GM18867 (cell line): ENCODE measurements at regions not wholly inside any gene's neighbourhood (a gene's known extent, or its start where the extent isn't known, plus 50 kb on each side); places are given as distances from the start of the nearest gene placed in this dataset.

Source experiments
- ATAC-seq: cut with Tn5 transposase; IDR thresholded peaks from one replicate; pipeline ENCODE4 v1.9.1; 2021; ENCODE audit warnings: mild to moderate bottlenecking, moderate library complexity; ENCODE audit not compliant: unreplicated experiment

DNA sequence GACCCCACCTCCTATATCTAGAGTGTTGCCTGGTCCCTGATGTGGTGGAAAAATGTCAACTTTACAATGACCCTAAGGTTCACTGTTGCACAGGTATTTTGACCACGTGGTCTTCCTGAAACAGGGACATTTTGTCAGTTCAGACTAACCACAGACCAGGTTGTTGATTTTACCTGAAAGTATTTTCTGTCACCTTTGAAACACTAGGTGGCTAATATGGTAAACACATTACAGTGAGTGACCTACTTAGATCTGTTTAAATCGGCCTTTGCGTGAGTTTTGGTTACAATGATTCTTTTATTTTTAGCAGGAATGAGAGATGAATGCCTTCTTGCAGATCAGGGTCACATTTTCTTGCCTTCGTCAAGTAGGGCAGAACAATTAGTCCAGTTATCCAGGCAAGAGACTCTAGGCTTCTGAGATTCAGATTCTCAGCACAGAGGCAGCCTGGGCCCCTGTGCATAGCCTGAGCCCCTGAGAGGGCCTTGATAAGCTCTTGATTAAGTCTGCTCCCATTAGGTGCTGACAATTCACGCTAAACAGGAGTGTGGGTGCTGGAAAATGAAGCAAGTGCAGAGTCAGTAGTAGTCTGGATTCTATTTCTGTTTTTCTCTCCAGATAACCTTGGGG, 226.2 kb downstream of the KCNS3 start:
- ATAC-seq, result no peak

DNA sequence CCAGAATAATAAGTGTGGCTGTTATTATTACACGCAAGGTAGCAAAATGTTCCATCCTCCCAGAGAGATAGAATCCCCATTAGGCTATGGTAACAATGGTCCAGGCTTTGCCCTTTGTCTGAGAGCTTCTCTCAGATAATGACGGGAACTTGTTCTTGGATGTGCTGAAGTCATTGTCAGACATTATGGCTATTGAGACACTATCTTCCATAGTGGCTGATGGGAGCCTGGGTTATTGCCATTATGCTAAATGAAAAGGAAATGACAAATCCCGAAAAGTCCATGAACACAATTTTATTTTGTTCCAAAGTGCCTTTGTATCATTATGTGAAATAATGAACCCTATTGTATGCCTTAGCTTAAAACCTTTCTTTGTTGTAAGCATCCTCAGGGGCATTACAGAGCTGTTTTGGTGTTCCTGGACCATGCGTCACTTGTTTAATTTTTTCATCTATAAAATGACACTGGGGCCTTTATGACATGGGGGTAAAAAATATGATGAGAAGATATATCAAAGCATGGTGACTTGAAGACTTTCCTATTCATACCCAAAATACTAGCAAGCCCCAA, 218.5 kb downstream of the KCNS3 start:
- no peak for ATAC-seq

- ATAC-seq, result no peak
Observed at GRCh38 chr2:18094277-18094676, 215.8 kb downstream of the KCNS3 start.

DNA sequence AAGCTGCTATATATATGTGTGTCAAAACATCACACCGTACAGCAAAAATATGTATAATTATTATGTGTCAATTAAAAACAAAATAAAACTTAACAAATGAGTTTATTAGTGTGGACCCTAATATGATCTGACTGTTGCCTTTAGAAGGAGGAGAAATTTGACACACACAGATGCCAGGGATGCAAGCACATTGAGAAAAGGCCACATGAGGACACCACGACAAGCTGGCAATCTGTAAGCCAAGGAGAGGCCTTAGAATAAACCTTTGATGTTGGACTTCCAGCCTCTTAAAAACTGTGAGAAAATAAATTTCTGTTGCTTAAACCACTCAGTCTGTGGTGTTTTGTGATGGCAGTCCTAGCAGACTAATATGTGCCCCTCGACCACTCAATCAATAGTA, 214.7 kb downstream of the KCNS3 start:
- ATAC-seq, result no peak

DNA sequence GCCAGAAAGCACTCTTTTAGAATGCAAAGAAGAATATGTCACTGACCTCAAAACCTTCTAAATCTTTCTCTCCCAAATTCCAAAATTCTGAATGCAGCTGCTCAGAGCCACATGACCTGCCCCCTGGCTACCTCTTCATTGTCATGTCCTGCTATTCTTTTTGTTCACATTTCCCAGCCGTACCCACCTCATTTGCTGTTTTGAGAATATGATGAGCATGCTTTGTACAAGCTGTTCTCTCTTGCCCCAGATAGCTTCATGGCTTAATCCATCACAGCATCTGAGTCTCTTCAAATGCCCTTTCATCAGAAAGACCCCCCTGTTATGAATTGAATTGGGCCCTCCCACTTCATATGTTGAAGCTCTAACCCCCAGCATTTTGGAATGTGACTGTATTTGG, 214.3 kb downstream of the KCNS3 start:
- no peak for ATAC-seq

GRCh38 chr2:18085593-18085992, 207.1 kb downstream of the KCNS3 start:
- no peak for ATAC-seq

DNA sequence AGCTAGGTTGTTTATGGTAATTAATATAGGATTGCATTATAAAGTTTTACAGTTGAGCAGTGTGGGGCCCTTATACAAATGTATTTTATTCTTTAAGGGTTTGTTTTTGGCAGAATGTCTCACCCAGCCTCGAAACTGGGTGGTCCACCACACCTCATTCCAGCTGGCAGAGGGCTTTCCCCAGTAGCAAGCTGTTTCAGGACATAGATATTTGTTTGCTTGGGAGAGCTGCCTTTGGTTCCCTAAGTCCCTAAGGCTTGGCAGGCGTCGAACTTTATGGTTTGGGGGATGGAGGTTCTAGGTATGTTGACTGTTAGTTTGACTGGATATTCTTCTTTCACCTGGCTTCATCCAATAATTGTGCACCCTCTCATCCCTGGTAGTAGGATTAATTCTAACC, 205.9 kb downstream of the KCNS3 start:
- no peak for ATAC-seq

GRCh38 chr2:18083806-18084205, 205.3 kb downstream of the KCNS3 start:
- ATAC-seq, result no peak

DNA sequence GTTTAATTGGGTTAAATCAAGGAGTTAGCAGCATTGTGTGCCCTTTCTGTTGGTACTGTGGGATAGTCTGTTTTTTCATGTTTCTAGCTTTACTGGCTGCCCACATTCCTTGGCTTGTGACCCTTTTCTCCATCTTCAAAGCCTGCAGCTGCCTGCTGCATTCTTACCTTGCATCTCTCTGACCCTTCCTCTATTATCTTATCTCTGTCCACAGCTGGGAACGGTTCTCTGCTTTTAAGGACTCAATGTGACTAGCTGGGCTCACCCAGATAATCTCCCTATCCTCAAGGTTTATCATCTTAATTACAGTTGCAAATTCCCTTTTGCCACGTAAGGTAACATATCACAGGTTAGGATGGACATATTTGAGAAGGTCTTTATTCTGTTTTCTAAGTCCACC, 199.7 kb downstream of the KCNS3 start:
- no peak for ATAC-seq

DNA sequence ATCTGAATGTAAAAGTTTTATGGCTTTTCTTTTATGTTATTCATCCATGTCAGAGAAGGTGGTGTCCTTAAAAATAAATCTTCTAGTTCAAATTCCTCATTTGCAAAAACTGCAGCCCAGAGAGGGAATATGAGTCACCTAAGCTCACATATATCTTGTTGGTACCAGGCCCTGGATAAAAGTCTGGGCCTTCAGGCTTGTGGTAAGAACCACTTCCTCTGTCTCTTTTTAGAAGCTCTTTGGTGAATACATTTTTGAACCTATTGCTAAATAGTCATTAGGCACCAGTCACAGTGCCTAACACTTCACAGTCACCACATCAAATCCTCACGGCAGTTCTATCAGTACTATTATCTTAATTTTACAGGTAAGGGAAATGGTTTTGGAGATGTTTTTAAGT, 199.2 kb downstream of the KCNS3 start:
- no peak for ATAC-seq

GRCh38 chr2:18077231-18077630, 198.8 kb downstream of the KCNS3 start:
- no peak for ATAC-seq

DNA sequence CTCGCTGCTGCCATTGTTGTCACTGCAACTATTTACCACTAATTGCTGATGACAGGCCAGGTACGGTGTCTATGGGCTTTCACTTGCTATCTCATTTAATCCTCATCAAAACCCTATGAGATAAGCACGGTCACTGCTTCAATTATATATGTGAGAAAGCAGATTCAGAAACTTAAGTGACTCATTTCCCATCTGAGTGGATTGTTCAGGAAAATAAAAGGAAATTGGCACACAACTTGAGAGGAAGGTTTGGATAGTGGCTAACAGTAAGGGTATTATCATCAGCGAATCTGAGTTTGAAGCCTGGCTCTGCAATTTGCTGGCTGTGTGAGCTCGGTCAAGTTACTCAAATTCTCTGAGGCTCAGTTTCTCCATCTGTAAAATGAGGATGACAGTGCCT, 196.0 kb downstream of the KCNS3 start:
- no peak for ATAC-seq

- ATAC-seq, result no peak
Observed at GRCh38 chr2:18073601-18074000, 195.1 kb downstream of the KCNS3 start.

DNA sequence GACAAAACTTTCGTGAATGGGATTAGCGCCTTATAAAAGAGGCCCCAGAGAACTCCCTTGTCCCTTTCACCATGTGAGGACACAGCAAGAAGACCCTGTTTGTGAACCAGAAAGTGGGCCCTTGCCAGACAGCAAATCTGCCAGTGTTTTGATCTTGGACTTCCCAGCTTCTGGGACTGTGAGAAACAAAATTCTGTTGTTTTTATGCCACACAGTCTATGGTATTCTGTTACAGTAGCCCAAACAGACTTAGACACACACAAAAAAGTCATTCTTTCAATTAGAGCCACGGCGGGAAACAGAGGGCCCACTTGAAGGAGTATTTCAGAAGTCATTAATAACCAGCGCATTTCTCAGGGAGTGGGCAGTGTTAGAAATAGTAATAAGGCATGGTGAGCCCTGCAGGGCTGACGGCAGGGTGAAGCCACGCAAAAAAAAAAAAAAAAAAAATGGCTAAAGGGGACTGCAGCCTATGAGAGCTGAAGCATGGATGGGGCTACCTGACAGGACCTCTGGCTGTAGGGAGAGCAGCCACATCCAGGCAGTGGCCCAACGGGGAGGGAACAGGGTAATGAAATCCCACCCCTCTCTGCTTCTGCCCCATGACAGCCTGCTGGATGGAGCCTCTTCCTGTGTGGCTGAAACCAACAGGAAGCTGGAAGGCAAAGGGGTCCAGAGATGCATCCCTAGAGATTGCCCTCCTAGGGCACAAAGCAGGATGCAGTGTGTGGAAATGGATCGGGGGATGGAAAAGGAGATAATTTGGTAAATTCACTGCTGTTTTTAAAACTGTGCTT, 189.3 kb downstream of the KCNS3 start:
- no peak for ATAC-seq

- no peak for ATAC-seq
Observed at GRCh38 chr2:18066894-18067293, 188.4 kb downstream of the KCNS3 start.

DNA sequence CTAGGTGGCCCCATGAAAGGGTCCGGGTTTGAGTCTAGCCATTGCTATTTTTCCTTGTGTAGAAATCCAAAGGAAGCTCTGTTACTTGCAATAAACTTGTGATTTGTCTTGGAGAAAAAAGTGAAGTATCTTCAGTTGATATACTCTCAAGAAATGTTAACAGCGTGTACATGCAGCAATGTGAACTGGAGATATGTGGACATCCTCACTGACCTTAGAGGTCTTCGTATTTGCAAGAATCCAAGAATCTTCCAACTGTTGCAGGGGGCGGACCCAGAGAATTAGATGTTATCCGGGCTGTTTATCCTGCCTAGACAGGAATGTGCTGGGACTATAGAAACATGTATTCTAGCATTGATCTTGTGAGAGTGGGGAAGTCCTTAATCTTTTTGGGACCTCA, 187.6 kb downstream of the KCNS3 start:
- ATAC-seq, result no peak

- no peak for ATAC-seq
Observed at GRCh38 chr2:18065249-18065648, 186.8 kb downstream of the KCNS3 start.

- ATAC-seq, result no peak
Observed at GRCh38 chr2:18063826-18064470, 185.5 kb downstream of the KCNS3 start.

GRCh38 chr2:18062892-18063291, 184.4 kb downstream of the KCNS3 start:
- ATAC-seq, result no peak

DNA sequence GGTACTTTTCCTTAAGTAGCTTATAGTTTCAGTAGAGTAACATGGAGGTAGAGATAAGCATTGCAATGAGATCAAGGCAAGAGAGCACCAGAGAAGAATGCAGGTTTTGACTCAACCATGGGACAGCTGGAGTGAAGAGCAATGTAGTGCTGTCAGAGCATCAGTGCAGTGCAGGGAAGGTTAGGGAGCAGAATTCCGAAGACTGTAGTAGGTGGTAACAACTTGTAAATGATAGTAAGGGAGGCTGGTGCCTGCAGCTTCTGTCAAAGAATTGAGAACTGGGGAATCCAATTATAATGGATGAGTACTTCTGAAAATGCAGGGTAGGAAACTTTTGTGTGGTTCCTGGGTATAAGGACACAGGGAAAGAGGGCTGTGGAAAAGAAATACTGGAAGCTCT, 183.2 kb downstream of the KCNS3 start:
- no peak for ATAC-seq

- no peak for ATAC-seq
Observed at GRCh38 chr2:18057657-18058056, 179.2 kb downstream of the KCNS3 start.

DNA sequence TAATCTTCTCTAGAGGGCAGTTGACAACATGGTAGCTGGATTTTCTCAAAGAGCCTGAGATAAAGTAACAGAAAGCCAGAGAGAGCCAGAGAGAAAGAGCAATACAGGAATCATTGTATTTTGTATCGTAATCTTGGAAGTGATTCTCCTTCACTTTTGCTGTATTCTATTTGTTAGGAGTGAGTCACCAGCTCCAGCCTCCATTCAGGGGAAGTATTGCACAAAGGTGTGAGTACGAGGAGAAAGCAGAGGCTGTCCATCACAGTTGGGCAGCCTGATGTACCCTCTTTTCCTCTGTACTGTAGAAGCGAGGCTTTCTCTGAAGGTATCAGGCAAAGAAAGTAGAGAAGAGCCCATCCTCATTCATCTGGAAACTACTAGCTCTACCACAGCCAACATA, 176.8 kb downstream of the KCNS3 start:
- no peak for ATAC-seq
